ENCODE measurements at regions not wholly inside any gene's neighbourhood (a gene's known extent, or its start where the extent isn't known, plus 50 kb on each side); places are given as distances from the start of the nearest gene placed in this dataset.
"Not testable (repeated sequence)": the region's sequence is repeated elsewhere in the genome, so short reads cannot be mapped to it uniquely, and the experiment has no call there.

DNA sequence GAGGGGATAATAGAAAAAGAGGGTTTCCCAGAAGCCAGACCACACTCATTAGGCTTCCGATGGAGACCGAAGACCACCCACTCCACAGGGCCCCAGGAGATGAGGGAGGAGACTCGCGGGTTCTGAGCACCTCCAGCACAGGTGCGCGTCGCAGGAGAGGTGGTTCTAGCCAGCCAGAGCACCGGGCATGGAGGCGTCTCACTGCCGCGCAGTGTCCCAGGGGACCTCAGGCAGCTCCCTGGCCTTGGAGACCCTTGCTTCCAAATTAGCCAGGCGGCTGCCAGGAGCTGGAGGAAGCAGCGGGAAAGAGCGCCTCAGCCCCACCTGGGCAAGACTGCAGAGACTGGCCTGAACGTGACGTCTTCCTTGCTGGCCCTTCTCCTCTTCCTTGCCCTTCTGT lies 115.4 kb upstream of the FBXL7 start:
- no peak for DNase-seq (ENCODE audit: low read depth in 4 of 4, low spot score in 3 of 4)

DNA sequence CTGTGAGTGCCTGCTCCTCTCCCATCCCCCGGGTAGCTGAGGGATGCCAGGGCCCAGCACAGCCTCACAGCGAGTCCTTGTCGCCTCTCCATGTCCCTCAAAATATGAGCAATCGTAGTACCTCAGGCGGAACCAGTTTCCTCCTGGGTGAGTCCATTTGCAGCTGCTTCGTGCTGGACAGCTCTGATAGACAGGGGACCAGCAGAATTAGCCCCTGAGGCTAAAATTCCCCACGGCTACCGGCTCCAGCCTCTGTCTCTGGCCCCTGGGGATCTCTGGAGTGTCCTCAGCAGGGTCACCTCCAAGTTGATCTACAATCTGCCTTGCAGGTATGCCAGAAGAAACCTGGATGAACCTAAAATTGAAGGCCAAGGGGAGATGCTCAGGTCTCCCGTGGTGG lies 115.8 kb upstream of the FBXL7 start:
- no peak for DNase-seq (ENCODE audit: low read depth in 4 of 4, low spot score in 3 of 4)

- no peak for DNase-seq (ENCODE audit: low read depth in 4 of 4, low spot score in 3 of 4)
Measured at GRCh38 chr5:15383469-15383868, 116.5 kb upstream of the FBXL7 start.

GRCh38 chr5:15383021-15383420 lies 117.0 kb upstream of the FBXL7 start:
- no peak for DNase-seq (ENCODE audit: low read depth in 4 of 4, low spot score in 3 of 4)

- DNase-seq (ENCODE audit: low read depth in 4 of 4, low spot score in 3 of 4), result no peak
Measured at GRCh38 chr5:15377573-15378340, 122.2 kb upstream of the FBXL7 start.

DNA sequence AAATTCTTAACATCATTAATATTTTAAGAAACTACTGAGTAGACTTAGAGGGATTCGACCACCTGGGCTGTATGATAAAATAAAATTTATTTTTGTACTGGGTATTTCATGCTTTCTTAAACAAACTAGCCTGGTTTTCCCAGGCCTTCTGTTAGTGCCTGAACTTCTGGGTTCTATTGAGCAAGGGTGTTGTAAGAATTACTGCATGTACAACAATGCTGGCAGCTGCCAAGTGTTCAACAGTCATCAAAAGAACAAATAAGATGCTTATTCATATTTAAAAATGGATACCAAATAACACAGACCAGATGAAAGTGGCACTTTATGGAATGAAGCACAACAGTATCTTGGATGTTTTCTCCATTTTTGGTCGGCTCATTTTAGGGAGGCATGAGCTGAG lies 123.2 kb upstream of the FBXL7 start:
- DNase-seq (ENCODE audit: low read depth in 4 of 4, low spot score in 3 of 4), result no peak

DNA sequence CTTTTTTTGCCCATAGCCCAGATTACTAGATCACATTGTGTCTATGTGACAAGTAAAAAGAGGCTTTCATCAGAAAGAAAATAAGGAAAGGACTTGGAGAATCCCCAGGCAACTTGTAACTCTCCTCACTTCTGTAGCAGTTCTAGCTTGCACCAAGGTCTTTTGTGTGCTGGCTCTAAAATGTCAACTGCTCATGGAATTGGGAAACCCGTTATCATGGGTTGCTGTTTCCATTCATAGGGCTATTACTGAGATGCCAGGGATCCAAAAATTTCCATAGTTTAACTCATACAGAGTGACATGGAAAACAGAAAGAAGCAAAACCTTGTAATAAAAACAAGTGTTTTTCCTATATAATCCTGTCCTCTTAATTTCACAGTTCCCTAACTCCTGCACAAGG lies 123.9 kb upstream of the FBXL7 start:
- DNase-seq (ENCODE audit: low read depth in 4 of 4, low spot score in 3 of 4), result no peak

GRCh38 chr5:15375559-15375958 lies 124.4 kb upstream of the FBXL7 start:
- DNase-seq (ENCODE audit: low read depth in 4 of 4, low spot score in 3 of 4), result no peak

DNA sequence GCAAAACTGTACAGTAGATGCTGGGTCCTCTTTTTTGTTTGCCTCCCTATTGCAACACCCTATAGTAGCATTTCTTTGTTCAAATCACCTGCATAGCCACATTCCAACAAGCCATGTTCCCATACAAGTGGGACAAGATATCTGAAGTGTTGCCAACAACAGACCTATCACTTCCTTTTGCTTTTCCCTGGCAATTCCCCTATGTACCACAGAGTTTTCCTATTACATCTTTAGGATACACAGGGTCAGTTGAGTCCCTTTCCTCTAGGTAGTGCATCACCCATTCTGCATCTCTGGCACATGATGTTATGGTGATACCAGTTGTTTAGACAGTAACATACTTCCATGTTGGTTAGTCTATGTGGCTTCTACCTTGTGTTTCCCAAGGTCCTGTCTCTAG lies 125.1 kb upstream of the FBXL7 start:
- no peak for DNase-seq (ENCODE audit: low read depth in 4 of 4, low spot score in 3 of 4)

DNA sequence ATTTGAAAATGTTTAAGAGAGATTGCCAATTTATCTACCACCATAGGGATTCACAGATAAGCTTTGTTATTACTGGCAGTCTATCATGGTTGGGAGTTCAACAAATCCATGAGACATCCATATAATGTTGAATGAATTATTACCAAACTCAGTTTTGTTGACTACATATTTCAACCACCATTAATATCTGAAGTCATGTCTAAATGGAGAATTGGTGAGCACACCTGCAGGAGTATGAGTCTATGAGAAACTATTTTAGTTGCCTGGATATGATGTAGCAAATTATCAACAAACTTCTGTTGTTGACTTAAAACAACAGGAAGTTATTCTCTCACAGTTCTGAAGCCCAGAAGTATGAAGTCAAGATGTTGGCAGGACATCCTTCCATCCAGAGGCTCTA lies 126.8 kb upstream of the FBXL7 start:
- DNase-seq (ENCODE audit: low read depth in 4 of 4, low spot score in 3 of 4), result no peak

DNA sequence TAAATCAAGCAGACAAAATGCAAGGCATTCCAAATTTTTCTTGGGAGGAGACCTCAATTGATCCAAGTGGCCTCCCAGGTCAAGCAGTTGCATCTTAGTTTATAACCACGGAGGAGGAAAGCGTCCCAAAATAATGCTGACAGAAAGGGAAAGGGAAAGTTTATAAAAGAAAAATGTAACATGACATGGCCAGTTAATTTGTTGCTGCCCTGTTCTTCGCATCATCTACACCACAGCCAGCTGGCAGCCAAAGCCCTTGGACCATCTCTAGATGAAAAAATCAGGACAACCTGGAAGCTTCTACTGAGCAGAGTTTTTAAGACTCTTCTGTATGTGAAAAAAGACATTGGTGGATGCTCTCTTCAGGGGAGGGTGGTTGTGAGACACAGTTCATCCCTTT lies 128.8 kb upstream of the FBXL7 start:
- no peak for DNase-seq (ENCODE audit: low read depth in 4 of 4, low spot score in 3 of 4)

DNA sequence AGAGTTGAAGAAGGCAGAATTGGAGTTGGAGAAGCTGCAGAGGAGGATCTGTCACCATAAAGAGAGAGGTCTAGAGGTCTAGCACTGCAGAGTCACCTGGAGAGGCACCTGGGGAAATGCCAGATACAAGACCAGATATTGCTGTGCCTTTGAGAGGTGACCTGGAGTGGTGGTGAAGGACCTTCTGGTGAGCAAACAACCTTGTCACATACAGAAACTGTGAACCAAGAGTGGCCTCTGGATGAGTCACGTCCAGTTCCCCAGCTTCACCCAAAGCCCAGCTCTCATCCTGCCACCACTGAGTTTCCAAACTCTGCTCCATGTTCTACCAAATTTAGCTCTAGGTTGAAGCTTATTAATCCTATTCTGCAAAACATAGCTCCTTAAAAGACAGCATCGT lies 131.1 kb upstream of the FBXL7 start:
- DNase-seq (ENCODE audit: low read depth in 4 of 4, low spot score in 3 of 4), result no peak

GRCh38 chr5:15367489-15367888 lies 132.5 kb upstream of the FBXL7 start:
- DNase-seq (ENCODE audit: low read depth in 4 of 4, low spot score in 3 of 4), result no peak

DNA sequence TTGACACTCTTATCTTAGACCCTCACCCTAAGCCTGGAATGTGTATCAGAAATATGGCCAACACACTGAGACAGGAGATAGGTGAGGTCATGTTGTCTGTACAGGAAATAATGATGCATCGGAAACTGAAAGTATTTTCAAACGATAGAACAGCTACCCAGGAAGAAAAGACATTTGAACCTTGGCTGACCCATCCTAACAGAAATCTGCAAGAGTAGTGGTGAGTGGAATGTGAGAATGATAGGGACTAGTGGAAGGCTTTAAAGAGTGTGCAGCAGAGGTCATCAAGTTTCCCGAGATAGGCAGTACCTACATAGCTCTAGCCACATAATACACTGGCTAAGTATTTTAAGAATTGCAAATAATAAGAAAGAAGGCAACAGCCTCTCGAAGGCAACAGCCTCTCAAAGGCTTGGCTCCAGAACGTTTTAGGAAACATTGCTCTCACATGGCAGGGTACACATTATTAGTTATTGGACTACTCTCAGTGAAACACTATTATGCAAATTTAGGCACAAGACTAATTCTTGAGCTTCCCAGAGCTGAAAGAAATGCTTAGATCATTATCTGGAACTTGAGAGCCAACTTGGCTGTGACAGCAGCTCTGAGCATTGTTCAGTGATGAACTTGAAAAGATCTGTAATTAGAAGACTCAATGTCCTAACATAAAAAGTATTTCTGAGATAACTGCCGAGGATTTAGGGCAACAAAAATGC lies 133.1 kb upstream of the FBXL7 start:
- no peak for DNase-seq (ENCODE audit: low read depth in 4 of 4, low spot score in 3 of 4)

DNA sequence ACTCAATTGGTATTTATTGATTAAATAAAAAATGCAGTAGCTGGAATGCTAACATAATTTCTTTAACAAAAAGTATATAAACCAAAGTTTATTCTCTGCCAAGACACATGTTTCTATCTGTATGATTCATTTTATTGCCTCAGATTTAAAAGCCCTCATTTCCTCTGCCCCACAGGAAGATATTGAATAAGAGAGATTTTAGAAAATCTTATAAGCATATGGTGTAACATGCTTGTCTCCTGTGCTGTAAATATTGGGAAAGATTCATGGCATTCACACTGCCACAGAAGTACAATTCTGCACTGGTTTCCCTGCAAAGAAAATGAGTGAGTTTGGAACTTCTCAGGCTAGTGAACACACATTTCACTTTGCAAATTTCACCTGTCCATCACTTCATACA lies 134.9 kb upstream of the FBXL7 start:
- no peak for DNase-seq (ENCODE audit: low read depth in 4 of 4, low spot score in 3 of 4)

- DNase-seq (ENCODE audit: low read depth in 4 of 4, low spot score in 3 of 4), result no peak
Measured at GRCh38 chr5:15363601-15364000, 136.4 kb upstream of the FBXL7 start.

DNA sequence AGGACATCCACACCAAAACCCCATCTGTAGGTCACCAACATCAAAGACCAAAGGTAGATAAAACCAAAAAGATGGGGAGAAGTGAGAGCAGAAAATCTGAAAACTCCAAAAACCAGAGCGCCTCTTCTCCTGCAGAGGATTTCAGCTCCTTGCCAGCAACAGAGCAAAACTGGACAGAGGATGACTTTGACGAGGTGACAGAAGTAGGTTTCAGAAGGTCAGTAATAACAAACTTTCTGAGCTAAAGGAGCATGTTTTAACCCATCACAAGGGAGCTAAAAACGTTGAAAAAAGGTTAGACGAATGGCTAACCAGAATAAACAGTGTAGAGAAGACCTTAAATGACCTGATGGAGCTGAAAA lies 142.9 kb upstream of the FBXL7 start:
- DNase-seq (ENCODE audit: low read depth in 4 of 4, low spot score in 3 of 4), result not testable (repeated sequence)

GRCh38 chr5:15356308-15357091 lies 143.5 kb upstream of the FBXL7 start:
- not testable (repeated sequence) for DNase-seq (ENCODE audit: low read depth in 4 of 4, low spot score in 3 of 4)

DNA sequence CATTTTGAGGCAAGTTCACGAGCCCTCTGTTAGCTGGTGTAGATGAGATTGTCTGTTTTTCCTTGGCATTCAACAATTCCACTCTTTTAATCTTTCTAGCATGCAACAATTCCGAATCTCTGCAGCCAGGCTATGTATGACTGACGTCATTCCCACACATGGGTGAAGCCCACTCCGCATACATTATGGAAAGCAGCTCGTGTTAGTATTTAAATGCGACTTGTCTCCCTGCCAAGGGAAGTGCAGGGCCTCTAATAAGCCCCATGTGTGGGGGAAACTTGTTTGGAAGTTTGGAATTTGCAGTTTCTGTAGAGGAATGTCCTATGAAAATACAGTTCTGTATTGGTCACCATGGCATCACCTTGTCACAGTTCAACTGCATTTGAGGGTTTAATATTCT lies 146.0 kb upstream of the FBXL7 start:
- DNase-seq (ENCODE audit: low read depth in 4 of 4, low spot score in 3 of 4), result no peak

GRCh38 chr5:15353086-15353645 lies 146.8 kb upstream of the FBXL7 start:
- no peak for DNase-seq (ENCODE audit: low read depth in 4 of 4, low spot score in 3 of 4)

DNA sequence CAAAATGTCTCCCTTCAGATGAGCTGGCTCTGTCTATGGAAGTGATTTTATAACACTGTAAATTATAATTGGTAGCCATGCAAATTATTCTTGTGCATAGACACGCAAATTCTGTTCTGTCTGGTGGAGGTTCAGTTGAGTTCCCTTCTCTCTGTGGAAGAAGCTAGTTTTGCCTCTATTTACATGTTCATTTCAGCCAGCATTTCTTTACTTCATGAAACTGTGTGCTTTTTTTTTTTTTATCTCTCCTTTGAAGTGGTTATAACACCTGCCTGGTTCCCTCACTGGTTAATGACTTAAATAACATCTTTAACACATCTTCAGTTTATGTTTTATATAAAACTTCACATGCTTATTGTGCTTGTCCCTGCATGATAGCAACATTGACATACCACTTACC lies 149.4 kb upstream of the FBXL7 start:
- no peak for DNase-seq (ENCODE audit: low read depth in 4 of 4, low spot score in 3 of 4)
